ENCODE measurements at regions not wholly inside any gene's neighbourhood (a gene's known extent, or its start where the extent isn't known, plus 50 kb on each side); places are given as distances from the start of the nearest gene placed in this dataset.

GRCh38 chr1:96048572-96049212 lies 672.9 kb upstream of the PTBP2 start:
- TF ChIP-seq, protein P1, sequence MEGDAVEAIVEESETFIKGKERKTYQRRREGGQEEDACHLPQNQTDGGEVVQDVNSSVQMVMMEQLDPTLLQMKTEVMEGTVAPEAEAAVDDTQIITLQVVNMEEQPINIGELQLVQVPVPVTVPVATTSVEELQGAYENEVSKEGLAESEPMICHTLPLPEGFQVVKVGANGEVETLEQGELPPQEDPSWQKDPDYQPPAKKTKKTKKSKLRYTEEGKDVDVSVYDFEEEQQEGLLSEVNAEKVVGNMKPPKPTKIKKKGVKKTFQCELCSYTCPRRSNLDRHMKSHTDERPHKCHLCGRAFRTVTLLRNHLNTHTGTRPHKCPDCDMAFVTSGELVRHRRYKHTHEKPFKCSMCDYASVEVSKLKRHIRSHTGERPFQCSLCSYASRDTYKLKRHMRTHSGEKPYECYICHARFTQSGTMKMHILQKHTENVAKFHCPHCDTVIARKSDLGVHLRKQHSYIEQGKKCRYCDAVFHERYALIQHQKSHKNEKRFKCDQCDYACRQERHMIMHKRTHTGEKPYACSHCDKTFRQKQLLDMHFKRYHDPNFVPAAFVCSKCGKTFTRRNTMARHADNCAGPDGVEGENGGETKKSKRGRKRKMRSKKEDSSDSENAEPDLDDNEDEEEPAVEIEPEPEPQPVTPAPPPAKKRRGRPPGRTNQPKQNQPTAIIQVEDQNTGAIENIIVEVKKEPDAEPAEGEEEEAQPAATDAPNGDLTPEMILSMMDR (IDR thresholded peaks at IDR 0.05) = no peak
- TF ChIP-seq ZFX (IDR thresholded peaks at IDR 0.05; ENCODE audit: borderline replicate concordance) = no peak
